GM21423 (cell line): ENCODE measurements at regions not wholly inside any gene's neighbourhood (a gene's known extent, or its start where the extent isn't known, plus 50 kb on each side); places are given as distances from the start of the nearest gene placed in this dataset.
A peak's percentile ranks its signal among the peaks of the same experiment; 100 is the strongest.
"Not testable (repeated sequence)": the region's sequence is repeated elsewhere in the genome, so short reads cannot be mapped to it uniquely, and the experiment has no call there.

Experiments used
- ATAC-seq: cut with Tn5 transposase; IDR thresholded peaks from one replicate; pipeline ENCODE4 v1.9.1; 2021; ENCODE audit warnings: mild to moderate bottlenecking, moderate library complexity; ENCODE audit not compliant: unreplicated experiment

- not testable (repeated sequence) for ATAC-seq
These were observed 295.7 kb upstream of the PLGLB2 start for GRCh38 chr2:87452193-87452592.

GRCh38 chr2:87452861-87453260, 295.0 kb upstream of the PLGLB2 start:
- ATAC-seq = not testable (repeated sequence)

GRCh38 chr2:87453965-87454364, 293.9 kb upstream of the PLGLB2 start:
- ATAC-seq = not testable (repeated sequence)

- not testable (repeated sequence) for ATAC-seq
These were observed 293.5 kb upstream of the PLGLB2 start for GRCh38 chr2:87454421-87454820.

- peak; percentile 51 for ATAC-seq
These were observed 292.6 kb upstream of the PLGLB2 start for GRCh38 chr2:87455209-87455853.

- ATAC-seq = peak; percentile 46
These were observed 292.0 kb upstream of the PLGLB2 start for GRCh38 chr2:87455854-87456249.

DNA sequence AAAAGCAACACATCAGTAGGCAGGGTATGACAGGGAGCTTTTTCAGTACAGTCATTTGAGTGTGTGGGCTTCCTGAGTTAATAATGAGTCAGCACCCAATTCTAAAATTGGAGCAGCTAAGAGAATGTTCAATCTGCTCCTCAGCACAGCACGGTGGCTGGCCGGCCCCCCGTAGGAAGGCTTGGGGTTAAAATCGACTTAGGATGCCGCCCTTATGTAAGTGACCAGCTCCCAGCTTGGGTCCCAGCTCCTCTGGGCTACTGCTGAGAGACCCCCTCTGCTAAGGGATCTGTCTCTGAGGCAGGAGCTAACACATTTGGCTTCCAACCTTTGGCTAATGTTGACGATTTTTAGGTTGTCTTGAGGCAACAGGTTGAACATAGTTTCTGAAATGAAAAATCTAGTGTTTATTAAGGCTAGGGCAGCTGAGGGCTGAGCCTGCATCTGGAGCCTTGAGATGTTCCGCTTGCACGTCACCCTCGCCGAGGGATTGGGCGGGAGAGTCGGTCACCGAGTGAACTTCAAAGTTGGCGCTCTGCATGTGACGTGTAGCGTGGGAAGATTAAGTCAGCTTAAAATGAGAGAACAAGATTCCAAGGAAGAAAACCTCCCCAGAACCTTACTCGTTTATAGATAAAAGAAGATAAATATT, 291.3 kb upstream of the PLGLB2 start:
- peak; percentile 69 for ATAC-seq

DNA sequence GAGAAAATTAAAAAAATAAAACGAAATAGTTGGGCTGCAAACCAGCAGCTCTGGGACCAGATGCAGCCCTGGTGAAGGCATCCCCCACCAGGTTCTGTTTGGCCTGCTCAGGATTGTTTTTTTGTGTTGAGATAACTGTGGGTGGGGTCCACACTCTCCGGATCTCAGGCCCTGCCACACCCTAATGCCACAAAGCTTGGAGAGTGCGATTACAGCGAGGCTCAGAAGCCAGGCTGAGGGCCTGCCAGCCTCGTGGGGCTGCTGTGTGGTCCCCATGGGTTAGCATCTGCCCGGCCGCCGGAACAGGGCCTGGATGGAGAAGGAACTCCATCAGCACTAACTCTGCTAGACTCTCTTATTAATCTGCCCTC, 290.8 kb upstream of the PLGLB2 start:
- ATAC-seq = not testable (repeated sequence)

GRCh38 chr2:87458938-87459337, 288.9 kb upstream of the PLGLB2 start:
- ATAC-seq = not testable (repeated sequence)

GRCh38 chr2:87460104-87460503, 287.8 kb upstream of the PLGLB2 start:
- ATAC-seq = not testable (repeated sequence)

GRCh38 chr2:87460662-87461061, 287.2 kb upstream of the PLGLB2 start:
- not testable (repeated sequence) for ATAC-seq

DNA sequence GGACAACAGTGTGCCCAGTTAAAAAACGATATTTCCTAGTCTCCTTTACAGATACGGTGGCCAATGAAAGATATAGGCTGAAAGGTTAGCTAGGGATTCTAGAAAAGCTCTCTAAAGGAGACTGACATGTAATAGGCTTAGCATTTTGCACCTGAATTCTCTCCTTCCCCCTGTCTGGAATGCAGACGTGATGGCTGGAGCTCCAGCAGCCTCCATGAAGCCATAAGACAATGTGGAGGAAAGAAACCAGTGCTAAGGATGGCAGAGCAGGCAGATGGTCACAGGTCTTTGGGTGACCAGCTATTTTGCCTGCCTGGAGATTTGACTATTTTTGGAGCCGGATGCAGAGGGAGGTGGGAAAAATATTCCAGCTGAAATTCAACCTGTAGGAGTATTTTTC, 286.2 kb upstream of the PLGLB2 start:
- ATAC-seq = not testable (repeated sequence)

- ATAC-seq = not testable (repeated sequence)
These were observed 283.7 kb upstream of the PLGLB2 start for GRCh38 chr2:87464219-87464618.

DNA sequence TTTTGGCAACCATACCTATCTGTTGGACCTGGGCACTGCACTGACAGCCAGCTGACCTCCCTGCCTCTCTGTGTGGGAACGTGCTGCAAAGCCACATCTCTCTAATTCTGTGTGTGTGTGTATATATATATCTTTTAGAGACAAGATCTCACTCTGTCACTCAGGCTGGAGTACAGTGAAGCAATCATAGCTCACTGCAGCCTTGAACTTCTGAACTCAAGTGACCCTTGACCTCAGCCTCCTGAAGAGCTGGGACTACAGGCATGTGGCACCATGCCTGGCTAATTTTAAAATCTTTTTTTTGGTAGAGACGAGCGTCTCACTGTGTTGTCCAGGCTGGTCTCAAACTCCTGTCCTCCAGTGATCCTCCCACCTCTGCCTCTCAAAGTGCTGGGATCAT, 282.2 kb upstream of the PLGLB2 start:
- ATAC-seq = not testable (repeated sequence)

GRCh38 chr2:87466591-87467120, 281.2 kb upstream of the PLGLB2 start:
- ATAC-seq = peak; percentile 50

DNA sequence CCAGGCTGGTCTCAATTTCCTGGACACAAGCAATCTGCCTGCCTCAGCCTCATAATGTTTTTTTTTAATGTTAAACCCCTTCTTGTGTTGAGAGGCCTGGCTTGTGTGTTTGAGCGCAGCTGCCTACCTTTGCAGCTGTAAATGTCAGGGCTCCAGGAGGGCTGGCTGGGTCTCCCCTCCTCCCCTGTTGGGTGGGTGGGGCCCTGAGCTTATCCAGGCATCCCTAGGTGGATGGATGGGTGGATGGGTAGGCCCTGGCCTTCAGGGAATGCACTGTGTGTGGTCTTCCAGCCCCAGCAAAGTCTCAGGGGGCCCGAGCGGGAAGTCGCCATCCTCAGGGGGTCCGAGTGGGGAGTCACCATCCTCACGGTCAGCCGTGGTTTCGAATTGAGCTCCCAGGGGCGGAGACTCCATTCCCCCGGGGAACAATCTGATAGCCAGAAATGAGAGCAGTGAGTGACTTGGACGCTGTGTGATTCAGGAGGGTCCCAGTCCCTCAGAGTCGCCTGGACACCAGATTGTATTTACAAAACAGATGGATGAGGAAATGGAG, 279.4 kb upstream of the PLGLB2 start:
- ATAC-seq = not testable (repeated sequence)

GRCh38 chr2:87469180-87470151, 278.4 kb upstream of the PLGLB2 start:
- ATAC-seq = peak; percentile 58

GRCh38 chr2:87470381-87471380, 277.2 kb upstream of the PLGLB2 start:
- ATAC-seq = peak; percentile 34

GRCh38 chr2:87471478-87471877, 276.4 kb upstream of the PLGLB2 start:
- ATAC-seq = not testable (repeated sequence)
